Inflammatory macrophage treated with lipopolysaccharide for 1 hour (primary cell): ENCODE measurements at regions not wholly inside any gene's neighbourhood (a gene's known extent, or its start where the extent isn't known, plus 50 kb on each side); places are given as distances from the start of the nearest gene placed in this dataset.
"Not testable (repeated sequence)": the region's sequence is repeated elsewhere in the genome, so short reads cannot be mapped to it uniquely, and the experiment has no call there.

Experiments used
- DNase-seq, 2 donors: peaks; one replicate each; pipeline ENCODE4 v3.0.0-alpha.2; 2020 to 2022

DNA sequence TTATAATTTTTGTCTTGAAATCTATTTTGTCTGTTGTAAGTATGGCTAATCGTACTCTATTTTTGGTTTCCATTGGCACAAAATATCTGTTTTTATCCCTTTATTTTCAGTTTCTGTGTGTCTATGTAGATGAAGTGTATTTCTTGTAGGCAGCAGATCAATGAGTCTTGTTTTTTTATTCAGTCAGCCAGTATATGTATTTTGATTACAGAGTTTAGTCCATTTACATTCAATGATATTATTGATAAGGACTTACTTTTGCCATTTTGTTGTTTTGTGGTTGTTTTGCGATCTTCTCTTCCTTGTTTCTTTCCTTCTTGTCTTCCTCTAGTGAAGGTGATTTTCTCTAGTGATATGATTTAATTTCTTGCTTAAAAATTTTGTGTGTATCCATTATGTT, 336.3 kb upstream of the SPRY2 start:
- no peak for DNase-seq

DNA sequence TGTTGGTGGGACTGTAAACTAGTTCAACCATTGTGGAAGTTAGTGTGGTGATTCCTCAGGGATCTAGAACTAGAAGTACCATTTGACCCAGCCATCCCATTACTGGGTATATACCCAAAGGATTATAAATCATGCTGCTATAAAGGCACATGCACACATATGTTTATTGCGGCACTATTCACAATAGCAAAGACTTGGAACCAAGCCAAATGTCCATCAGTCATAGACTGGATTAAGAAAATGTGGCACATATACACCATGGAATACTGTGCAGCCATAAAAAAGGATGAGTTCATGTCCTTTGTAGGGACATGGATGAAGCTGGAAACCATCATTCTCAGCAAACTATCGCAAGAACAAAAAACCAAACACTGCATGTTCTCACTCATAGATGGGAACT, 334.5 kb upstream of the SPRY2 start:
- DNase-seq, result not testable (repeated sequence)

DNA sequence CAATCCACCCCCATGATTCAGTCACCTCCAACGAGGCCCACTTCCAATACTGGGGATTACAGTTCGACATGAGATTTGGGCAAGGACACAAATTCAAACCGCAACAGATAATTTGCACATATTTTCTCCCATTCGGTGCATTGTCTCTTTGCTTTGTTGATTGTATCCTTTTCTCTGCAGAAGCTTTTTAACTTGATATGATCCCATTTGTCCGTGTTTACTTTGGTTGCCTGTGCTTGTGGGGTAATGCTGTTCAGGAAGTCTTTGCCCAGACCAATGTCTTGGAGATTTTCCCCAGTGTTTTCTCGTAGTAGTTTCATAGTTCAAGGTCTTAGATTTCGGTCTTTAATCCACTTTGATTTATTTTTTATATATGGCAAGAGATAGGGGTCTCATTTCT, 330.8 kb upstream of the SPRY2 start:
- DNase-seq, result no peak

DNA sequence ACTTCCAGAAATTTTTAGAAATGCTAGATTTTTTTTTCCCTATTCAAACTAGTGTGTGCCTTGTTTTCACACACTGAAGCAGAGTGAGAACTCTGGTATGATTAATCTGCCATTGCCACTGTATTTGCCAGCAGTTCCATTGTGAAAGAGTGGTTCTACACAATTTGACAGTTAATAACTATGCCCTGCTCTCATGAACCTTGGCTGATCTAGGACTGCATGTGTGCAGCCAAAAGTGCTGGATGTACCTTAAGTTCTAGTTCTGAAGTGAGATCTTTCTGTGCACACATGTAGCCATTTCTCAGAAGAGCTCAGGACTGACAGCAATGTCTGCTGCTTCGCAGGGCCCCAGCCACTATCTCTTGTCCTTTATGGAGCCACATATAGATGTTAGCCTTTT, 328.2 kb upstream of the SPRY2 start:
- no peak for DNase-seq

DNA sequence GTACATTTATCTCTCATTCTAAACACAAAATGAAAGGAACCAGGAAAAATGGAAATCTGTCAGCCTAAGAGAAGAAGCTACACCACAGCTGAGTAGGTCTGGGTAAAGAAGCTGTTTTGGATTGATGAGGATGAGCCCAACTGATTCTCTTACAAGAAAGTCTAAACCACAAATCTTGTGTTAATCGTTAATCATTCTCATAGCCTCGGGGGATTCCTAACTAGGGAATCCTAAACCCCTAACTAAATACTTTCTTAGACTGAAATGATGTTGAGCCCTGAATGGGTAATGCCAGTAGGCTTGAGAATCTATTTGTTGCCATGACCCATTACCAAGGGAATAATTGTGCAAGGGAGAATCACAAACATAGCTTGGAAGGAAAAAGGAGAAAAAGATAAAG, 327.5 kb upstream of the SPRY2 start:
- DNase-seq, result no peak

GRCh38 chr13:80666782-80667552, 326.0 kb upstream of the SPRY2 start:
- DNase-seq, result no peak

GRCh38 chr13:80665792-80666333, 324.9 kb upstream of the SPRY2 start:
- no peak for DNase-seq

GRCh38 chr13:80664950-80665349, 324.0 kb upstream of the SPRY2 start:
- no peak for DNase-seq

DNA sequence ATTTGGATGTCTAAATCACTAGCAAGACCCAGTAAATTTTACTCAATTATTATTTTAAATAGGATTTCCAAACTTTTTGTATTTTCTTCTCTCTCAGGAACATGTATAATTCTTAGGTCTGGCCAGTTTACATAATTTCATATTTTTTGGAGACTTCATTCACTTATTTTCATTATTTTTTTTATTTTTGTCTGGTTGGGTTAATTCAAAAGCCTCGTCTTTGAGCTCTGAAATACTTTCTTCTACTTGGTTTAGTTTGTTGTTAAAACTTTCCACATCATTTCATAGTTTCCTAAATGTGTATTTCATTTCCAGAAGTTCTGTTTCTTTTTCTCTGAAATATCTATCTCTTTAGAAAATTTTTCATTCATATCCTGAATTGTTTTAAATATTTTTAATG, 322.9 kb upstream of the SPRY2 start:
- no peak for DNase-seq

DNA sequence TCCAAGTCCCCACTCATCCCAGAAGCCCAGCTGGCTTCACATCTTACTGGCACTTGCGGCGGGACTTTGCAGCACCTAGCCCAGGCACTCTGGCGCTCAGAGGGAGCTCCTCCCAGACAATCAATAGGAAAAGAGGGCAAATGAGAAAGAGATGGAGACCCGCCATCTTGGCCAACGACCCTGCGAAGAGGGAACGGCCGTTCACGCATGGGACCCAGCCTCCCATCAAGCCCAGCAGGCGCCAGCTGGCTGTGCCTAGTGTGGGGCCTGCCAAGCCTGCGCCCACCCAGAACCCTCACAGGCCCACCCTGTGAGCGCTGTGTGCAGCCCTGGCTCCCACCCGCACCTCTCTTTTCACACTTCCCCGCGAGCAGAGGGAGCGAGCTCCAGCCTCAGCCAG, 317.8 kb upstream of the SPRY2 start:
- DNase-seq, result no peak

DNA sequence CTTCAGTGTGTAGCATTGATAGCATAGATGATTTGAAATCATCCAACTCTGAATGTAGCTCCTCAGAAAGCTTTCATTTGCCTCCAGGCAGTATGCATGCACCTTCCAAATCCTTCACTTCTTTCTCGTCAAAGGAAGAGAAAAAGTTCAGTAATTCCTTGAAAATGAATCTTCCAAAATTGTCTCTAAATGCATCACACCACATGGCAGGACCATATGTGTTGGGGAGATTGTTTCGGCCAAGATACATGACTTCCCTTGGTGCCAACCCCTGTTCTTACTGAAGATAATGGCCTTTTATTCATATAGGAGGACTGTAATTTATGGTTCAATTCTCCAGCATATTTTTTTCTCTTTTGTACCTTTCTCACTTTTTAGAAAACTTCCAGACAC, 315.6 kb upstream of the SPRY2 start:
- no peak for DNase-seq

GRCh38 chr13:80655778-80656511, 315.0 kb upstream of the SPRY2 start:
- no peak for DNase-seq

DNA sequence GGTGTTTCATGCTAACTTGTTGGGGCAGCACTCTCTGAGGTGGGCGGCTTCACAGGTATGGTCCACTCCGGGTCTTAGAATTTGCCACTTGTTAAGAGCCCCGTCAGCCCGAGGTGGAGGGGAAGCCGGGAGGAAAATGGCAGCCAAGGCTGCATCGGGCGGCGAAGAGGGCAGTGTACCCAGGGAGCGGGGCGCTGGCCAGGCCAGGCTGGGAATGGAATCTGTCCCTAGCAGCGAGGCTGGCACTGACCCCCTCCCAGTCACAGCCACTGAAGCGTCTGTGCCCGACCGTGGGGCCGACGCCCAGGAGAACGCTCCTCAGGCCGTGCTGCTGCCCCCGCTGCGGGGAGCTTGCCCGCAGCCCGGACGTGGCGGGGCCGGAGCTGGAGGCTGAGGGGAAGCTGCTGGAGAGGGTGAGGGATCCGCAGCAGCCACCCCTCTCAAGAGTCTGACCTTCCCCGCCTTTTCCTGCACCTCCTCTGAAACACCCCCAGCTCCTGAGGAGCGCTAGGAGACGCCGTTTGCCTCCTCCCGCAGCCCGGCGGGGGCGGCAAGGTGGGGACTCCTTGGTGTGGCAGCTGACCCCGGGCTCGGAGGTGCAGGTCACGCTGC, 313.8 kb upstream of the SPRY2 start:
- DNase-seq, result no peak

GRCh38 chr13:80649274-80649673, 308.3 kb upstream of the SPRY2 start:
- no peak for DNase-seq

- no peak for DNase-seq
Observed at GRCh38 chr13:80642641-80643040, 301.7 kb upstream of the SPRY2 start.

DNA sequence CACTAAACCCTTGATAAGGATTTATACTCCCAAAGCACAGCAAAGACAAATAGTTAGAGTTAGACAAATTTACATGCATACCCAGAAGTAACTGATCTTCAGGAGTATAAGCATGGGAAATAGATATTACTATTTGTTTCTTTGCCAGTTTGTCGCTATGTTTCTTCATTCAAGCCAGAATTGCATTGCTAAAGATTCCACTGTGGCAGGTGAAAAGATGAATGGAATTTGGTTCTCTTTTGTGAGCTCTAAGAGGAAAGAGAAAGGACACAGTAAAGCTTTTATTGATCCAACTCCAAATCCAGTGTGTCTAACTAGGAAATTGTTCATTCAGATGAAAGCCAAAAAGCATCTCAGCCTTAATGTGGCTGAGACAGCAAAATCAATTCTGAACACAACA, 292.3 kb upstream of the SPRY2 start:
- no peak for DNase-seq

DNA sequence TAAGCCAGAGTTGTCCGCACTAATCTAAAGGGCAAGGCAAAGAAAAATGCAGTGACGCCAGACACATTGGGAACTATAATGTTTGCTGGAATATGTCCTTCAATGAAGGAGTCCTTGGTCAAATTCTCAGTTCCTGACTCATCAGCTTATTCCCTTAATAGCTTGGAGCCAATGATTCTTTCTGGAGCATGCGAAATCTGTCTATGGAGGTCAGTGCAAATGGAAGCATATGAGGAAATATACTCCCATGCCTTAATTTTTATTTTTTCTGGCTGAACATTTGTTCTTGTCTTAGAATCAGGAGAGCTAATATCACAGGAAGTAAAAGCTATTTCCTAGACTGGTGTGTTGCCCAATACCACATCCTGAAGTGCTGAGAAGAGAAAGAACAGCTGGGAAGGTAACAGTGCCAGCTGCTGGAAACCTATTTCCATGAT, 289.8 kb upstream of the SPRY2 start:
- DNase-seq, result no peak

DNA sequence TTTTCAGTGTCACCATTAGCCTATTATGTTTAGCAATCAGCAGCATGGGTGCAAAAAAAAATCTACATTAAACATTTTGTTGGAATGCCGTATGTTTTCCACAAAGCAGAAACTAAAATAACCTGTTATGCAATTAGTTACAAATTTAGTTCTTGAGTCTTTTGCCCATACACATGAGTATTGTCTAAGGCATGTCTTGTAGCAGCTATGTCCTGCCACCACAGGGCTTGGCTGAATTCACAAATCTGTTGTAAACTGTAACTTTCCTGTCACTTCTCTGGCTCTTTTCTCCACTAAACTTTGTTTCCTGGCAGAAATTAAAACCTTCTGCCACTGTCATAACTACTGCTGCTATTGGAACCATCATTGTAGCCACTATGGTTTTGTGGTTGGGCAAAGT, 277.9 kb upstream of the SPRY2 start:
- DNase-seq, result no peak

- no peak for DNase-seq
Observed at GRCh38 chr13:80612804-80613203, 271.9 kb upstream of the SPRY2 start.

DNA sequence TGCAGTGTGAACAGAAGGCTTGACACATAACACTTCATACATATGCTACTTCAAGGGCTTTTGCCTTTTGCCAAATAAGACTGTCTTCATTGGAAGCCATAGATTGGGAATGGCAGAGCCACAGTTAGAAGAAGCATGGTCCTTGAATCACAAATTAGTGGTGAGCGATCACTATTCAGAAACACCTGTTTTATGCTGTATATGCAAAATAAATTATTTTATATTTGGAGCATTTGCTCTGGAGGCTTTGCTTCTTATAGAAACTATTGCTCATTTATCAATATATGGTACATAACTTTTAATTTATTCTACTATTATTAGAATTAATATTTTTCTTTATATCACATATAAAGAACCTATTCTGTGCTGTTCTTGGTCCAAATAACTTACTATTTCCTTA, 270.4 kb upstream of the SPRY2 start:
- no peak for DNase-seq

DNA sequence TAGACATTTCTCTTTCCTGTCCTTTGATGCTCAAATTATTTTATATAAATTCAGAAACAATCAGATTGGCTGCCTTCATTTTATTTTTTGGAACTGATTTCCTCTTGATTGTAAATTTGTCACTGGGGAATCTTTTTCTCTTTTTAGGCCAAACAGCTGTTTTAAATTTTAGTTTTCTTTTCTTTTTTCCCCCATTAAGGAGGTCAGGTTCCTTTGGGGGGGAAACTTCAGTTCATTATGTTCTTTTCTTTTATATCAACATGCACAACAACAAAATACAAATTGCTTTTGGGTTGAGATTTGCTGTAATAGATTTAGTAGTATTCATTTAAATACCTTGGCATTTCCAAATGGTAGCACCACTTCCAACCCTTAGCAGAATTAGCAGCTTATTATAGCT, 264.8 kb upstream of the SPRY2 start:
- DNase-seq, result no peak

- DNase-seq, result no peak
Observed at GRCh38 chr13:80605011-80605410, 264.1 kb upstream of the SPRY2 start.

DNA sequence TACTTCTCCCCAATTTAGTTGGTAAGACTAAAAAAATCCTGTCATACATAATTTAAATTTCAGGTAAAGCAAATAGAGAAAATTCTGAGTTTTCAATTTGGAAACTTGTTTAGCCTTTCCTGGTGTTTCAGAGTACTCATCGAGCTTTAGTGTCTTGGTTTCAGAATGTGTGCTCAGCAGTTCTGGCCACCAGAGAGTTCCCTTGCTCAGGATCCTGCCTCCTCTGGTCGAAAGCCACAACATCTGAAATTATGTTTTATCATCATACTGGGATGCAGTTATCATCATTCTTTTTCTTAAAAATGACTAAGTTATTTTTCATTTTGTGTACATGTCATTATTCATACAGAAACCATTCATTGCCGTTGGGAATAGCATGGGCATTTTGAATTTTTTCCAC, 263.2 kb upstream of the SPRY2 start:
- DNase-seq, result no peak

DNA sequence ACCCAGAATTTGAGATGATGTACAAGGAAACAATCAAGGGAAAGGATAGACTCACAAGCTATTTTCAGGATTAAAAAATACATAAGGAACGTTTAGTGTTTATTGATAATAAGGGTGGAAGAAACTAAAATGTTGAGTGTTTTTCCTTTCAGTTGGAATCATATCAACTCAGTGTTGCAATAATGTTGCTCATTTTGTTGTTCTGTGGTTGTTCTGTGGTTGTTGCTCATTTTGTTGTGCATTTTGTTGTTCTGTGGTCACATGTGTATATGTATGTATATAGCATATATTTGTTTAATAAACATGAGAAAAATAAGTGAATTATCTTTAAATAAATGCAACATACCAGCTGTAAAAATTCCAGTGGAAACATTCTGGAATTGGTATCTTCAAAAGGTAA, 262.4 kb upstream of the SPRY2 start:
- DNase-seq, result no peak
